ENCODE measurements at regions not wholly inside any gene's neighbourhood (a gene's known extent, or its start where the extent isn't known, plus 50 kb on each side); places are given as distances from the start of the nearest gene placed in this dataset.

GRCh38 chr7:79548727-79549126, 95.3 kb upstream of the MAGI2 start:
- Mint-ChIP-seq H3K4me1 (ENCODE audit: low read depth) (no peaks in the 10 kb centered on the region), H3K9me3 (no peaks in the 10 kb centered on the region), H3K27me3 (no peaks in the 10 kb centered on the region), H3K36me3 (ENCODE audit: low read depth) (no peaks in the 10 kb centered on the region), H3K4me3 (no peak overlapping the region), H3K27ac (no peak overlapping the region)
- no peak for TF ChIP-seq CTCF (IDR thresholded peaks at IDR 0.05)
- ChIA-PET CTCF (no interaction called here), POLR2A (no interaction called here)
- no peak for ATAC-seq
- DNase-seq = no peak
- intact Hi-C loops (cut with micrococcal nuclease) = no loop called here

- no peaks in the 10 kb centered on the region for H3K36me3 Mint-ChIP-seq (ENCODE audit: low read depth)
- no peak for DNase-seq
- ATAC-seq = no peak
- no peak overlapping the region for H3K4me3 Mint-ChIP-seq
- TF ChIP-seq CTCF (IDR thresholded peaks at IDR 0.05) = no peak
- no peaks in the 10 kb centered on the region for H3K27me3 Mint-ChIP-seq
- no peaks in the 10 kb centered on the region for H3K9me3 Mint-ChIP-seq
- H3K27ac Mint-ChIP-seq = no peak overlapping the region
- ChIA-PET CTCF (no interaction called here), POLR2A (no interaction called here)
- no peaks in the 10 kb centered on the region for H3K4me1 Mint-ChIP-seq (ENCODE audit: low read depth)
- intact Hi-C loops (cut with micrococcal nuclease) = no loop called here
Measured at GRCh38 chr7:79547132-79547531, 93.7 kb upstream of the MAGI2 start.

GRCh38 chr7:79540592-79540991, 87.1 kb upstream of the MAGI2 start:
- ATAC-seq (no peak), DNase-seq (no peak)
- Mint-ChIP-seq H3K4me1 (ENCODE audit: low read depth) (no peaks in the 10 kb centered on the region), H3K27me3 (no peaks in the 10 kb centered on the region), H3K36me3 (ENCODE audit: low read depth) (no peaks in the 10 kb centered on the region), H3K4me3 (no peak overlapping the region), H3K27ac (no peak overlapping the region), H3K9me3 (no peaks in the 10 kb centered on the region)
- intact Hi-C loops (cut with micrococcal nuclease) = no loop called here
- no peak for TF ChIP-seq CTCF (IDR thresholded peaks at IDR 0.05)
- ChIA-PET POLR2A (no interaction called here), CTCF (no interaction called here)

- DNase-seq = no peak
- TF ChIP-seq CTCF (IDR thresholded peaks at IDR 0.05) = no peak
- Mint-ChIP-seq H3K27ac (no peak overlapping the region), H3K4me1 (ENCODE audit: low read depth) (no peaks in the 10 kb centered on the region), H3K36me3 (ENCODE audit: low read depth) (no peaks in the 10 kb centered on the region), H3K27me3 (no peaks in the 10 kb centered on the region), H3K4me3 (no peak overlapping the region), H3K9me3 (no peaks in the 10 kb centered on the region)
- intact Hi-C loops (cut with micrococcal nuclease) = no loop called here
- CTCF ChIA-PET = no interaction called here
- POLR2A ChIA-PET = no interaction called here
- no peak for ATAC-seq
Measured at GRCh38 chr7:79534128-79534527, 80.7 kb upstream of the MAGI2 start.

GRCh38 chr7:79531905-79532664, 78.6 kb upstream of the MAGI2 start:
- H3K27me3 Mint-ChIP-seq = no peaks in the 10 kb centered on the region
- ChIA-PET CTCF (no interaction called here), POLR2A (no interaction called here)
- intact Hi-C loops (cut with micrococcal nuclease) = no loop called here
- no peak for TF ChIP-seq CTCF (IDR thresholded peaks at IDR 0.05)
- H3K27ac Mint-ChIP-seq = no peak overlapping the region
- no peaks in the 10 kb centered on the region for H3K9me3 Mint-ChIP-seq
- no peak for DNase-seq
- H3K4me1 Mint-ChIP-seq (ENCODE audit: low read depth) = no peaks in the 10 kb centered on the region
- H3K4me3 Mint-ChIP-seq = no peak overlapping the region
- H3K36me3 Mint-ChIP-seq (ENCODE audit: low read depth) = no peaks in the 10 kb centered on the region
- no peak for ATAC-seq
